ENCODE measurements at regions not wholly inside any gene's neighbourhood (a gene's known extent, or its start where the extent isn't known, plus 50 kb on each side); places are given as distances from the start of the nearest gene placed in this dataset.

DNA sequence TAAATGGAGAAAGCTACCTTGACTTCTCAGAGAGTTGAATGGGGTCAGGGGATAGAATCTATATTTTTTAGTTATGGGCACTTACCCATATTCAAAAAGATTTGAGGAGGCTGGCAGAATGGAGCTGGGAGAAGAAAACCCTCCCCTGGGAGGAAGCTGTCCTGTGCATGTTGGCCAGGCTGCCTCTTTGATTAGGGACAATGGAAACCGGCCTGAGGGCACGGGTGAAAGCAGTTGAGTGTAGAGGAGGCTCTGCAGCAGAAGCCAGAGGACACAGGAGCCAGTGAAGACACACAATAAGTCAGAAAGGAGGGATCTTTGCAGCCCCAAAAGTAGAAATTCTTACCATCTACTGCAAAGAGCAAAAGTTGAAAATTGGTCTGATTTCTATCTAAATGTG, 66.6 kb upstream of the B3GAT1 start:
- TF ChIP-seq, protein P1, sequence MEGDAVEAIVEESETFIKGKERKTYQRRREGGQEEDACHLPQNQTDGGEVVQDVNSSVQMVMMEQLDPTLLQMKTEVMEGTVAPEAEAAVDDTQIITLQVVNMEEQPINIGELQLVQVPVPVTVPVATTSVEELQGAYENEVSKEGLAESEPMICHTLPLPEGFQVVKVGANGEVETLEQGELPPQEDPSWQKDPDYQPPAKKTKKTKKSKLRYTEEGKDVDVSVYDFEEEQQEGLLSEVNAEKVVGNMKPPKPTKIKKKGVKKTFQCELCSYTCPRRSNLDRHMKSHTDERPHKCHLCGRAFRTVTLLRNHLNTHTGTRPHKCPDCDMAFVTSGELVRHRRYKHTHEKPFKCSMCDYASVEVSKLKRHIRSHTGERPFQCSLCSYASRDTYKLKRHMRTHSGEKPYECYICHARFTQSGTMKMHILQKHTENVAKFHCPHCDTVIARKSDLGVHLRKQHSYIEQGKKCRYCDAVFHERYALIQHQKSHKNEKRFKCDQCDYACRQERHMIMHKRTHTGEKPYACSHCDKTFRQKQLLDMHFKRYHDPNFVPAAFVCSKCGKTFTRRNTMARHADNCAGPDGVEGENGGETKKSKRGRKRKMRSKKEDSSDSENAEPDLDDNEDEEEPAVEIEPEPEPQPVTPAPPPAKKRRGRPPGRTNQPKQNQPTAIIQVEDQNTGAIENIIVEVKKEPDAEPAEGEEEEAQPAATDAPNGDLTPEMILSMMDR (IDR thresholded peaks at IDR 0.05; ENCODE audit: low read depth, low read length) = no peak

GRCh38 chr11:134478176-134478575, 66.1 kb upstream of the B3GAT1 start:
- DNase-seq (ENCODE audit: extremely low read depth, low read depth) = no peak
- TF ChIP-seq, protein P1 (IDR thresholded peaks at IDR 0.05; ENCODE audit: low read depth, low read length) = no peak

More for the DNA sequence above, 66.6 kb upstream of the B3GAT1 start:
- no peak for DNase-seq (ENCODE audit: extremely low read depth, low read depth)

- TF ChIP-seq, protein P1 (IDR thresholded peaks at IDR 0.05; ENCODE audit: low read depth, low read length) = no peak
- no peak for DNase-seq (ENCODE audit: extremely low read depth, low read depth)
Observed at GRCh38 chr11:134477486-134477885, 65.4 kb upstream of the B3GAT1 start.

DNA sequence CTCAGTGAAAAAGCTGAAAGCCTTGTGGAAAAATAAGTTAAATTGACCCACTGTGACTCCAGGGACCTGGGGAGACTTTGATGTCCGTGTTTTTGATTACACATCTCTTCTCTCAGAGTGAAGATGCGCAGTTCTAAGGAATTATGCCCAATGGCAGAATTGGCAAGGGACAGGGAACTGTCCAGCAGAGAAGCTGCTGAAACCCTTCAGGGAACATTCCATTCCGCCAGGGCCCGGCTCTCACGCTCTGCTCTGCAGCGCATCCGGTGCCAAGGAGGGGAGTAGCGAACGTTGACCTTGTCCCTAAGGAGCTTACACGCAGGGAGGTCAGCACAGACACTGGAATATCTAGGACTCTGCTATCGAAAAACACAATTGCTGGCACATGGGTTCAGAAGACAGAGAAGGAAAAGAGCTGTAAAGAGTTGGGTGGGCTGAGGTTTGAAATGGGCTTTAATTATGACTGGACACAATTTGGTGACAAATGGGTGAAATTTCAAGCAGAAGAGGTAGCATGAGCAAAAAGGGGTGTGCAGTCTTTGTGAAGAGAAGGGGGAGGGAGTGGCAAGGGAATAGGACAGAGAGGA, 64.5 kb upstream of the B3GAT1 start:
- DNase-seq (ENCODE audit: extremely low read depth, low read depth) = no peak

GRCh38 chr11:134475951-134476350, 63.9 kb upstream of the B3GAT1 start:
- TF ChIP-seq, protein P1 (IDR thresholded peaks at IDR 0.05; ENCODE audit: low read depth, low read length) = no peak
- no peak for DNase-seq (ENCODE audit: extremely low read depth, low read depth)

More for the DNA sequence above, 64.5 kb upstream of the B3GAT1 start:
- TF ChIP-seq, protein P1 (IDR thresholded peaks at IDR 0.05; ENCODE audit: low read depth, low read length) = no peak

DNA sequence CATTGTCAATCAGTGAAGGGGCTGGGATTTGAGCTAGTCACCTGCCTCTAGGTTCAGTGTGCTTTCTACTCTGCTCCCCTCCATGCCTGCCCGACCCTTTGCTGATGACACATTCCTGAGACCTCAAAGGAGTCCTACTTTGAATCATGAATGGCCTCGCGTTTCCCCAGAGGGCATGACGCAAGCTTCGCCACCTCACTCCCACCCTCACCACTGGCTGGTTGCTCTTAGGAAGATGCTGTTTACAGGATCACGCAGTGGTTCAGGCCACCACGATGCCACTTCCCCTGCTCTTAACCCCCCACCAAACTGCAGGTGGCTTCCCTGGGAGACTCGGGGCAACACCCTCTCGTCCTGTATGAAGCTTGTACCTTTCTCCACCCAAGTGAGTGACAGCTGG, 62.9 kb upstream of the B3GAT1 start:
- no peak for DNase-seq (ENCODE audit: extremely low read depth, low read depth)
- TF ChIP-seq, protein P1 (IDR thresholded peaks at IDR 0.05; ENCODE audit: low read depth, low read length) = no peak

GRCh38 chr11:134474070-134474860, 62.2 kb upstream of the B3GAT1 start:
- TF ChIP-seq, protein P1 (IDR thresholded peaks at IDR 0.05; ENCODE audit: low read depth, low read length) = no peak
- no peak for DNase-seq (ENCODE audit: extremely low read depth, low read depth)
